Transverse colon (tissue), 4 donors: ENCODE measurements at regions not wholly inside any gene's neighbourhood (a gene's known extent, or its start where the extent isn't known, plus 50 kb on each side); places are given as distances from the start of the nearest gene placed in this dataset.

Experiments
- CTCF ChIP-seq, 5 experiments: fragments of 200-600 bp in 3 of 5; fragments of 450-650 bp in 2 of 5; sonication (generic) in 3 of 5; IDR thresholded peaks; 1 replicate in 2 of 5; 2 replicates in 3 of 5; pipeline ENCODE4 v1.5.1; 2016 to 2017; ENCODE audit warnings: antibody characterized with exemption in 5 of 5, inconsistent platforms in 3 of 5, mild to moderate bottlenecking in 2 of 5, moderate library complexity in 1 of 5
- EP300 ChIP-seq: sonication (generic); formaldehyde crosslinking; IDR thresholded peaks from one replicate; pipeline ENCODE4 v1.6.1; 2017; ENCODE audit warnings: antibody characterized with exemption, low read depth
- POLR2A ChIP-seq: fragments of 450-650 bp; IDR thresholded peaks from one replicate; pipeline ENCODE4 v1.6.1; 2016; ENCODE audit warnings: antibody characterized with exemption, mild to moderate bottlenecking, moderate library complexity
- POLR2AphosphoS5 ChIP-seq, 3 donors: sonication (generic); formaldehyde crosslinking; IDR thresholded peaks; one replicate each; pipeline ENCODE4 v1.6.1; 2016; ENCODE audit warnings: antibody characterized with exemption in 3 of 3

GRCh38 chr3:102113421-102114041 is 264.2 kb downstream of the NFKBIZ start:
- no peak for TF ChIP-seq CTCF (IDR thresholded peaks at IDR 0.05)
- no peak for TF ChIP-seq POLR2AphosphoS5 (IDR thresholded peaks at IDR 0.05)
- TF ChIP-seq POLR2A: no peak
- no peak for TF ChIP-seq EP300
